ENCODE measurements at regions not wholly inside any gene's neighbourhood (a gene's known extent, or its start where the extent isn't known, plus 50 kb on each side); places are given as distances from the start of the nearest gene placed in this dataset.

DNA sequence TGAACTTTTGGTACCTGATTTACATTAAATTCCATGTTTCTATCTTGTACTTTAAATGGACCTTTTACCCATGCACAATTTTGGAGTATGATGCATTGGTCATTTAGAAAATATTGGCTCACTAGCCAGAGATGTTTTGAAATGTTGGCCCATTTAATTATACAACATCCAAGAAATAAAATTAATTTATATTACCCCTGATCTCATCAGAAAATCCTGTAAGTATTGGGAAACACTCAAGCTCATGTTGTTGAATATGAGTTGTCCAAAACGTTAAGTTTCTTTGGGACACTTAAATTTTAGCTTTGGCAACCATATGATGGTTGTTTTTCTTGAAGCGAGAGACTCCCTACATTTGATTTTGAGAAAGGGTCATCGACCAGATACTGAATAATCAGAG lies 492.7 kb downstream of the RPS24 start:
- DNase-seq, result no peak

DNA sequence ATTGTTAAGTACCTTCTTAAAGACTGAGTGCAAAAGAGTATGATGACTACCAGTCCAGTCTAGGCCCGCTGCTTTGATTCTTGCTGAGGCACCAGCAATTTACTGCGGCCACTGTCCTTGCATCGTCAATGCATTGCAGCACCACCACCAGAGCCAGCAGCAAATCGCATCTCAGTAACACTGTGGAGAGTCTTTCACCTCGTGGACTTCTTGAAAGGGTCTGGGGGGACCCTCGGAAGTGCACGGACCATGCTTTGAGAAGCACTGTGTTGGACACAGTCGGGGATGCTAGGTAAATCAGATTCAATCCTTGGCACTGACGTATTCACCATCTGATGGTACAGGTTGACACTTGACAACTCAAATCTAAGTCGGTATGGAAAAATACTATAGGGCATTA lies 493.6 kb downstream of the RPS24 start:
- DNase-seq, result no peak

DNA sequence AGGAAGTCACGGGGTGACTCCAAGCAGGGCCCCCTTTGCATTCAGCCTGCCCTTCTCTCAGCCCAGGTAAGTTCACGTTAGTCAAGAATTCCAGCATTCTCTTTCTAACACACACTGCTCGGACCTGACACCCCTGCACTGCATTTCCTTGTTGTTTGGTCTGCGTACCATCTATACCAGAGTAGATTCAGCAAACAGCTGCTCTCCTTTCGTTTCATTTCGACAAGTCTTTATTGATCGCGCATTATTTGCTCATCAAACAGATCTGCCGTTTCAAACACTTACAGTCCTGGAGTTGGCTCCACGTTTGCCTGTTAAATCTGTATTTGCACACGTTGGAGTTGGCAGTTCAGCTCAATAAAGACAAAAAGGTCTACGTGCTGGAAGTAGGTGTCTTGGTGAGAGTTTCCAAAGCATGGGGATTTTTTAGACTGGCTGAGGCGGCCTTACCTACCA lies 495.1 kb downstream of the RPS24 start:
- DNase-seq, result no peak

DNA sequence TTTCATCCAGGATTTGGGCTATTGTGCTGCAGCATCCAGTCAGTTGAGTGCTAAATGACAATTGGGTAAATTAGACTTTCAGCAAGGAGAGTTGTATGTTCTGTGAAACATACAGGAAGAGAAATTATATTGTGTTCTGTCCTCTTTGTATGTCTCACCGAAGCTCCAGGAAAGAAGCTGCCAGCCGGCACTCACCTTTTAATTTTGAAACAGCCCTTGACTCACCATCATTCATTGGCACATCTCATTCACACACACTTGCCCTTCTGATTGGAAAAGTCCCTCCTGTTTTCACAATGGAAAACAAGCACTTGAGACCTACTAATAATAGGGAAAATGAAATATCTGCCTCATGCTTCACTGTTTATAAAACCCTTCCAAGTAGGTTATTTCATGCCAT lies 495.6 kb downstream of the RPS24 start:
- DNase-seq, result no peak

DNA sequence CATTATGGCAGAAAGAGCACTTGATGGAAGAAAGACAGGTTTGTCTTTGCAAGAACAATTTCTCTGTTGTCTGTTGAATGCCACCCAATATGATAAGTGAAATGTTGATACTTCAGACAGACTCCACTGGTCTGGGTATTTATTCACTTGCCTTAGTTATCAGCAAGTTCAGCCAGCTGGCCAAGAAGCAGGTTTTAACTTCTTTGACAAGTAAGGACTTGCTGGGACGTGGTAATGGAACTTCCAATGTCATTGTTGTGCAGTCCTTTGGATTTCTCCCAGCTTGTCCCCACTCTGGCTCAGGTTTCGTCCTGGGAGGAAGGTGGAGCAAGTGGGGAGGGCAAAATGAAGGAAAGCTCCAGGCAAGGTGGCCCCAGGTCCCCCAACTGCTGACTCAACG lies 497.4 kb downstream of the RPS24 start:
- no peak for DNase-seq

DNA sequence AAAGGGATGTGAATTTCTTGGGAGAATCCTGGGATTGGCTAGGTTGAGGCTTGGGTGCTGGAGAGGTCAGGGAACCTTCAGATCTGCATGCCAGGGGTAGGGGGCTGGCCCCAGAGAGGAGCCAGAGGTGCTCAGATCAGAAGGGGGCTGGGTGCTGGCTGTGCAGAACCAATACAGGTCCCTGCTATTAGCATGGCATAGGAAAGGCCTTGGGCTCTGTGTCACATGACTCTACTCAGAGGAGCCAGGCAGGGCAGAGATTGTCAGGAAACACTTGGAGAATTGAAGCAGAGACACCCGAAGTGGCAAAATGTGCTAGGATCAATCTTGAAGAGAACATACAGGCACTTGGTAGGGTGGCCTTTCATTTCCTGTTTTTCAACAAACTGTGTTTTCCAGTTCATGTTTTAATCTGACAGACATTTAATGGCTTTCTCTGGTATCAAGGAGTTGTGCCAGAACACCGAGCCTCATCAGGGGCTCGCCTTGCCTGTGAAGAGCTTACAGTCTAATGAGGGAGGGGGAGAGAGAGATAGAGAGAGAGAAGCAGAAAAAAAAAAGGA lies 498.9 kb downstream of the RPS24 start:
- DNase-seq, result no peak

DNA sequence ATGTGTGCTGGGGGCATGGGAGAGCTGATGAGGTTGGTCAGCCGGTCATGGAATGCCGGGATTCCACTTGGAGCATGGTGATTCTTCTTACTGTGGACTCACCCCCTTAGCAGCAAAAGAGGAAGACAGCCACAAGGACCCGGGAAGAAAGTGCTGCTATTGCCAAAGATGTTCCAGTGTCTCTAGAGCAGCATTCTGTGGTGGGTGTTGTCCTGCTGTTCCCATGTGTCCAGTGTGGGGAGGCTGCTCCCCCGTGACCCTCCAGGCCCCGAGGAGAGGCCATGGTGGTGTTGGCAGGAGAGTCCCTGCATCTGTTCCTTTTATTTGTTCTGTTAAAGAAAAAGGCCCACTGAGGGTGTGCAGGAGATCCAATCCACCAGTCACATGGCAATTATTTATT lies 499.4 kb downstream of the RPS24 start:
- no peak for DNase-seq

DNA sequence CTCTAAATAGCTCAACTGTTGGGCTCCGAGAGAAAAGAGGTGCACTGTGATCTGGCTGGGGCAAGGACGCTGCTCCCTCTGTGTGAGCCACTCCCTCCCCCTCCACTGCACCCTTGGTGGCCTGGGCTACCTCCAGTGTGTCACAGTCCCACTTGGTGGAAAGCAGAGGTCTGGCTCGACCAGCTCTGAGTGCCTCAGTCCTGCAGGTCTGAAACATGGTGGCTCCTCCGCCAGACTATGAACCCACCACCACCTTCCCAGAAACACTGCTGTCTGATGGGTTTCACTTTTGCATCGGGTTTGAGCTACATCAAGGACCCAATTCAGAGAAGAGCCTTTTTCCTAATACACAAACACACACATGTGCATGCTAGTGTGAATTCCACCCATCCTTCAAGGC lies 500.1 kb downstream of the RPS24 start:
- DNase-seq, result no peak

DNA sequence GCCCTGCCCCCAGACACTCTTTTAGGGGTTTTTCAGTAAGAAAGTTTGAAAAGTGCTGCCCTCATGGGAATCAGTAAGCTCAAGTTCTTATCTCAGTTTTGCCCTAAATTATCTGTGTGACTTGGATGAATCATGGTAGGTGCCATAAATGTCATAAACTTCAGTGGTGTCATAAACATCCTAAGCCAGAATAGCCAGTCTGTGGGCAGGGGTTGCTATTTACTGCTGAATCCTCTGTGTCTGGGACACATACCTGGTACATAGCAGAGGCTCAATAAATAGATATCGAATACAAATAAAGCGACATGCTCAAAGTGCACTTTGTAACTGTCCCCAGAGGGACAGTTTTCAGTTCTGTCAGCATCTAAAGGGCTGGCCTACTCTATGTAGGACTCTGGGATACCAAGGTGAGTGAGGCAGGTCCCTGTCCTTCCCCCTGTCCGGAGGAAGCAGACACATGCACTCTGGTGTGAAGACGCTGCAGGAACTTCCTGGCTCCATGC lies 502.1 kb downstream of the RPS24 start:
- DNase-seq, result no peak

DNA sequence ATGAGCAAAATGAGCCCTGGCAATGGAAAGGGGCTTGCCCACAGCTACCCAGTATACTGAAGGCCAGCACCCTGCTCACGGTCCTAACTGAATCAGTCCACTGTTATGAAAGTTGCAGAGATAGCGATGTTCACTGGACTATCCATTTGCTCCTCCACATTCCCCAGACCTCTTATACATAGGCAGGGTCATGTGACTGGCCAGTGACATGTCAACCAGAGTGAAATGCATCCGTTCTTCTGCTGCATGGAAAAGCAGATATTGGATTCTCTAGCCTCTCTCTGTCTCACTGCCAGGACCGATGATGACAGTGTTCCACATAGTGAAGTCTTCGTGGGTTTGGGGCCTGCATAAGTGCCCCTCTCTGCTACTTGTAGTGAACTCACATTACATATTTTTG lies 503.4 kb downstream of the RPS24 start:
- no peak for DNase-seq

DNA sequence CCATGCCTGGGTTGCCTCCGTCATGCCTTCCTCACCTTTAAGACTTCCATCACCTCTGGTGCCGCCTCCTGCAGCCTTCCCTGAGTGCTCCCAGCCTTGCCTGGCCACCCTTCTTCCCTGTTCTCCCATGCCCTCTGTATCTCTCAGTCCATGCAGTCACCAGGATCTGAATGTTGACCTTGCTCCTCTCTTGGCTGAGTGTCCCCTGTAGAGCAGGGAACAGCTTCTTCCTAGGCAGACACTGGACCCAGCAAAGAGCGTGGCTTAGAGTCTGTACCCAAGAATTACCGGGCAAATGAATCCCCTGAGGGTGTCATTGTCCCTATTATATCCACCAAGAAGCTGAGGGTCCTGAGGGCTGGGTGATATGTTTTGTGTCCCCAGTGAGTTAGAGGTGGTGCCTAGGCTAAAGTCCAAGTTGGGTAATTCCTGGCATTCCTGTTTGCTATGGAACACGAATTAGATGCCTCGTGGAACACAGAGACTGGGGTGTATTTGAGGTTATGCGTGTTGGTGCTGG lies 505.6 kb downstream of the RPS24 start:
- DNase-seq, result no peak

DNA sequence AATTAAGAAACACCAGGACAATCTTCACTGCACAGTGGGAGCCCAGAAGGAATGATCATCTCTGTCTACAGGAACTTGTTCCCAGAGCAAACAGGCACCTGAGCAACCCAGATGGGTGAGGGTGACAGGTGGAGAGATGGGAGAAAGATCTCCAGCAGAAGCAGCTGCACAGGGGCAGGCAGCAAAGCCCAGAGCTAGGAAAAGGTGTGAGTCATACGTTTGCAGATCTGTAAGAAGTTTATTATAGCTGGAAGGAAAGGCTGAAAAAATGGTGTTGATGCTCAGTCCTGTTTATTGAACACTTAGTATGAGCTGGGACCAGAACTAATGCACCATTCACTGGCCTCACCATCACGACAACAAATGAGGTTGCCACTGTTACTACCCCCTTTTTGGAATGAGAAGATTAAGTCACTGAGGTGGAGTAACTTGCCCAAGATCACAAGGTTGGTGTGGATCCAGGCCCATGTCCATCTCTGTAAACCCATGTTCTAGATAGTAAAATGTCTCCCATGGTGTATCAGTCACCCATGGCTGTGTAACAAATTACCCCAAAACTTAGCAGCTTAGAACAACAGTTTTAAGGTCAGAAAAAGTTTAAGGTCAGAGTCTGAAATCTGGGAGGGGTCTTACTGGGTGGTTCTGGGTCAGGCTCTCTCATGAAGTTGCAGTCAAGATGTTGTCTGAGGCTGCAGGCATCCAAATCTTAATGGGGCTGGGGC lies 506.9 kb downstream of the RPS24 start:
- no peak for DNase-seq

DNA sequence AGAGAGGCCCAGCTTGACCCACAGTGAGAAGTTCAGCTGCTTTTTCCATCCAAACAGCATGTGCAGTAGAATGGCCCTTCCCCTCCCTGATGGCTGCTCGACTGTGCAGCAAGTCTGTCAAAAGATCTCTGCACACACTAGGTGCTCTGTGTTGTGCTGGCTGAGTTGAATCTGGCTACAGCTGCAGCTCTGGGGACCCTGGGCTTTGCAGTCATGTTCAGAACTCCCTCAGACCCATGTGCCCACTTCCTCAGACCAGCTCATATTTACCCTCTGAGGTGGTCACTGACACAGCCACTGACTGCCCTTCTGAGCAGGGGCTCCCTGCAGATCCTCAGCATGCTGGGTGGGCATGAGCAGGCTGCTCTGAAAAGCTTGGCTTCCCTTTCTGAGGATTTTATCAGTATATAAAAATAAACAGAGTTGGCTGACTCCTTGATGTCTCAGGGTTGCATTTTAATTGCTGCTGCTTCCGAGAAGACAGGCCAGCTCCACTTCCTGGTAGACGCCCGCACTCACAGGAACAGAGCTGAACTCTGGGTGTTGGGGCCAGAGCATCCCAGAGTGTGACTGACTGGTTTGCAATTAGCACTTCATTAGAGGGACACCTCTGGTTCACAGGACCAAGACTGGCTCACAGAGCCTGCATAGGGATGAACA lies 507.9 kb downstream of the RPS24 start:
- DNase-seq, result no peak

DNA sequence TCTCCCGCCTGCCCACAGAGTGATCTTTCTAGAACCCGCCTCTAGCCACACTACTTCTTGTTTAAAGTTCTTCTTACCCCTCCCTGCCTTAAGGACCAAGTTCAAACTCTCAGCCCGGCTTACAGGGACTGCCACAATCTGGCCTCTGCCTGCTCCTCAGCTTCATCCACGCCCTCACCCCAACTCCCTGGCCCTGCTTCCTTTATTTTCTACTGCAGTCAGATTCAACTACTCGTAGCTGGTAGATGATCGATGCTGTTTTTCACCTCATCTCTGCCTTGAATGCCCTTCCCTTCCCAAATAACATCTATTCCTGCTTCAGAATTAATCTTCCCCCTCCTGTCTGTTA lies 508.5 kb downstream of the RPS24 start:
- DNase-seq, result no peak

DNA sequence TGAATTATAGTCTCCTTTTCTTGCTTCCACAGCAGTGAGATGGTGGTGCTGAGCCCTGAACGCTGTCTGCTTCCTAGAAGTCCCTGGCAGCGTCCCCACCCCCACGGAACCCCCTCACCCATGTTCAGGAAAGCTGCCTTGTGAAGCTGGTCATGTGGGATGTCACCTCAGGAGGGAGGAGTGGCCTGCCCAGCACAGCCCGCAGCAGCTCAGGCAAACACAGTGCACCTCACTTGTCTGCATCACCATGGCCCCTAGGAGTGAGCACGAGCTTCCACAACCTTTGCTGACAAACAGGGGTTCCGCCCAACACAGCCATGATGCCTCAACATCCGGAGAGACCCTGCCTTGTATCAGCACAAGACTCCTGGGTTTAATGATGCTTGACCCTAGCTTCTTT lies 508.9 kb downstream of the RPS24 start:
- DNase-seq, result no peak

DNA sequence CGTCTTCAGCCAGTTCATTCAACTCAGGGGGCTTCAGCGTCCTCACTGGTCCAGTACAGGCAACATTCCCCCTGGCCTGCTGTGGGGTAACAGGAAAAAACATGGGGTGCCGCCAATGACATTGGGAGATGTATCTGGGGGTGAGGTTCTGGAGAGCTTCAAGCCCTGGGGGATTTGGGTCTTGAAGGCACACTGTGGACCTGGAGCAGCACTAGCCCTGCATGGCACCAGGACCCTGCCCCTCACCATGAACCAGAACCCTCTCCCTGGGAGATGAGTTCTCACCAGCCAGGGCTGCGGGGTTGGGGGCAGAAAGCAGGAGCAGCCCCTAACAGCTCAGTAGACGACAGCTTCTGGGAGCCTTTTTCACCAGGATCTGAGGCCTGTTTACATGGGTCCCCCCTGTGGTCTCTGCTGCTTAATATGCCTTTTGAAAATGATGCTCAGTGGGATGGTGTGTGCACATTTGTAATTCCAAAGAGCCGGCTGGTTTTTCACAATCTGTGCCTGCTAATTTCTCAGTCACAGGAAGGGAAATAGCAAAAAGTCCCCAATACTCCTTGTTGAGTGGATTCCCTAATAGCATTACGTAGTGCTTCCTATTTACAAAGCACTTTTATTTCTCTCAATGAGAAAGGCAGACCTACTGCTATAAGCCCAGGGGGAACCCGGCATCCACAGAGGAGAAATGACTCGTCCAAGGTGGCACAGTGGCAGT lies 509.5 kb downstream of the RPS24 start:
- DNase-seq, result no peak

DNA sequence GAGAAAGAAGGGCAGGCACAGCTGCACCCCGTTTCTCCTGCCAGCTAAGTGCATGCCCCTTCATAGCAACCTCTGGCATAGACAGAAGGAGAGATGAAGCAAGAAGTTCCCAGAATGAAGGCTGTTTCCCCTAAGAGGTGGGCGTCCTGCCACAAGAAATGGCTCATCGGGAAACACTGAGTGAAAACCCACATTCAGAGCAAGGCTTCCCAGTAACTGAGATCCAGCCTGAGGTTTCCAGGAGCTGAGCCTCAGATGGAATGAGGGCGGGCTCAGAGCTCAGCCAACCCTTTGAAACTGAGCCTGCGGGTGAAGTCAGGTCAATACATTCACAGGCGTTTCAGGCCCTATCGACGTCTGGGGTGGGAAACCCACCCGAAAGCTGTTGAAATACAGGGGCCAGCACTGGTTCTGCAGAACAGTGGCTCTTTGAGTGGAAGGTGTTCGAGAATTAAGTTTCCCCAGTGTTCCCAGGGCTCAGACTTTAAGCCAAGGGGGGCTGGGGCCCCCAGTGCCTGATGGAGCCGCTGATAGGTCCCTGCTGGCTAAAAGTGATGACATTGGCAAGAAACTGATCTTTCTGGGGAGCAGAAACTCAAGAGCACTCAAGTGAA lies 510.2 kb downstream of the RPS24 start:
- no peak for DNase-seq

DNA sequence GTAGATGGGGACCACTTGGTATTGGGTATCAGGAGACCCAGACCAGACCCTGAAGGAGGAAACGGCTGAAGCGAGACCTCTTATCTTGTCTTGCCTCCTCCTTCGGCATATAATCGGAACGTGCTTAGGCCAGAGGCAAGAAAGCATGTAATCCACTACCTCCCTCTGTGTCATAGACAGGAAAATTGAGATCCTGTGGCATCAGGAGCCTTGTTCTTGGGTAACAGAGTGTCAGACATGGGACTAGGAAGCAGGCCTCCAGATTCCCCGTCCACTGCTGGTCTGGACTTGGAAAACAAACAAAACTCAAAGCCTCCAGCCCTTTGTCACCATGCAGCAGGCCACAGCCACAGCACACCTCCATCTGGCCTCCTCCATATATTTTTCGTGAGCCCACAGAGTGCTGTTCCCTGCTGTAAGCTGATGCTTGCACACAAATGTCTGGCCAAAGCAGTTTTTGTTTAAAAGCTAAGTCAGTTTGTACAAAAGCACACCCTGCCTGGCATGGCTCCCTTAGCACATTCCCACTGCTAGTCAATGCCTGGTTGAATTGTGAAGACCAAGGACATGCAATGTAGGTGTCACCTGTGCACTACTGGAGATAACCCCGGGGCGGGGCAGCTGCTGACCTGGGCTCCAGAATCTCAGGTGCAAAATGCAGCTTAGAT lies 510.9 kb downstream of the RPS24 start:
- no peak for DNase-seq

DNA sequence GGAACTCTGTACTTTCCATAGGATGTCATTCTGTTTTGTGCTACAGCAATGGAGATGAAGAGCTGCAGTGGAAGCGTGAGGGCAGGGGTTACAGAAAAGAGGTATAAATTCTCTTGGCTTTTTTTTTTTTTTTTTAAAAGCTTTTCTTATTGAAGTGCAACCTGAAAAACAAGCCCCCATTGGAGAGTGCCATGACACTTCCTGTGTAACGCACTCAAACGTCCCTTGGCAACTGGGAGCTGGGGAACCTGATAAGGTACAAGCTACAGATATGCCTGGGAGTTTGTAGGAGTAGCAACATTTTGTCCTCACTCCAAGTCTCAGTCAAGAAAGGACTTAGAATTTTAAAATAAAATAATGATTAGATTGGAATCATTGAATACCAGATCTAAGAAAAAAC lies 512.1 kb downstream of the RPS24 start:
- DNase-seq, result no peak

DNA sequence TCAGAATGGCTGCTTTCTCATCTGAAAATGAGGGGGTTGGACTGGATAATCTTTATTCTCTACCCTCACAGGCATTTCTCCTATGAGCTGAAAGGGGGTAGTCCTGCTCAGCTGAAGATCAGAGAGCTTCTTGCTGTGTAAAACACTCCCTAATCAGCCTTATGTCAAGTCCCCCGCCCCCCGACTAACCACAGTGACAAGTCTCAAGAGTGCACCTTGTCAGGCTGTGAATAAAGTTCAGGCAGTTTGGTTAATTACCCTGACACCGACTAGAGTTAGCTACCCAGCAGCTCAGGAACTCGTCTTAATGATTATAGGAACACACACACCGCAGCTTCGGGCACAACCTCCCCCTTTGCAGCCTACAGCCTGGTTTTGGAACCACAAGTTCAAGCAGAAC lies 513.7 kb downstream of the RPS24 start:
- no peak for DNase-seq

DNA sequence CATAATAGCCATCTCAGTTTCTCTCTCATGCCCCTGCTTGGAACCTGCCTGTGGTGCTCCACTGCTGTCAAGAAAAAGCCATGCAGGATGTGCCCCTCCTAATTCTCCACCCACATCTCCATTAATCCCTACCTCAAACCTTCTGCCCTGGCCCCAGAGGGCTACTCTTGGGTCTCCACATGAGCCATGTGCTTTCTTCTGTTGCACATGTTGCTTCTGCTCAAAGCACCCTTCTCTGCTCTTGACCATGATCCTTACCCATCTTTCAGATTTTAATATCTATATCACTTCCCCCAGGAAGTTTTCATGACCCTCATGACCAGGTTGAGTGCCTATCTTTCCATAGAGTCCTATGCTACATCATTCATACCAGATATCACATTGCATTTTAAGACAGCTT lies 514.2 kb downstream of the RPS24 start:
- no peak for DNase-seq

DNA sequence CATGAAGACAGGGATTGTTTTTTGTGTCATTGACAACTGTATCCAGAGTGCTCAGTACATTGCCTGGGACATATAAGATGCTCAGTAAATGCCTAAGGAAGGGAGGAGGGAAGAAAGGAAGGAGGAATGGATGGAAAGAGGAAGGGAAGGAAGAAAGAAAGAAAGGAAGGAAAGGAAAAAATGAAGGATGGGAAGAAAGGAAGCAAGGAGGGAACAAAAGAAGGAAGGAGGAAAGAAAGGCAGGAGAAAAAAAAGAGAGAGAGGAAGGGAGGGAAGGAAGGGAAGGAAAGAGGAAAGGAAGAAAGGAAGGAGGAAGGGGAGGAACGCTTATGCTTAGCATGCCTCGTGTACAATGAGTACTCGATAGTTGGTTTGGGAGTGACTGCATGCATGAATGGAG lies 514.7 kb downstream of the RPS24 start:
- DNase-seq, result no peak

All from CD4-positive, alpha-beta T cell treated with Interleukin-15 for 1 hour (primary cell).